Mucosa of rectum (tissue), 2 donors: ENCODE measurements at regions not wholly inside any gene's neighbourhood (a gene's known extent, or its start where the extent isn't known, plus 50 kb on each side); places are given as distances from the start of the nearest gene placed in this dataset.

Source experiments
- H3K27ac ChIP-seq, 2 donors: one replicate each; pipeline ENCODE4 v1.7.0; 2013; ENCODE audit warnings: inconsistent platforms in 2 of 2, low read depth in 2 of 2, low read length in 2 of 2
- H3K27me3 ChIP-seq, 2 donors: one replicate each; pipeline ENCODE4 v1.7.0; 2013; ENCODE audit warnings: low read length in 2 of 2; ENCODE audit not compliant: control insufficient read depth in 2 of 2, insufficient read depth in 2 of 2
- H3K36me3 ChIP-seq, 2 donors: one replicate each; pipeline ENCODE4 v1.7.0; 2013; ENCODE audit warnings: low read length in 2 of 2; ENCODE audit not compliant: control insufficient read depth in 2 of 2, insufficient read depth in 2 of 2
- H3K4me1 ChIP-seq, 2 donors: one replicate each; pipeline ENCODE4 v1.7.0; 2013; ENCODE audit warnings: low read length in 2 of 2, mild to moderate bottlenecking in 1 of 2; ENCODE audit not compliant: control insufficient read depth in 2 of 2, insufficient read depth in 2 of 2
- H3K4me3 ChIP-seq, 2 donors: one replicate each; pipeline ENCODE4 v1.7.0; 2013; ENCODE audit warnings: low read length in 2 of 2
- H3K9ac ChIP-seq, 2 donors: one replicate each; pipeline ENCODE4 v1.7.0; 2013; ENCODE audit warnings: low read length in 2 of 2, low read depth in 1 of 2, mild to moderate bottlenecking in 1 of 2
- H3K9me3 ChIP-seq, 2 donors: one replicate each; pipeline ENCODE4 v1.7.0; 2013; ENCODE audit warnings: low read length in 2 of 2; ENCODE audit not compliant: control insufficient read depth in 2 of 2
- donor health status: healthy.
- donor health status: Normal muscosa, but diverticular disease.

GRCh38 chr19:16022681-16023080 lies 53.6 kb upstream of the TPM4 start:
- Histone ChIP-seq H3K9ac (no peak overlapping the region), H3K27me3 (no peaks in the 10 kb centered on the region), H3K36me3 (no peaks in the 10 kb centered on the region), H3K4me3 (no peak overlapping the region), H3K9me3 (no peaks in the 10 kb centered on the region), H3K4me1 (no peaks in the 10 kb centered on the region), H3K27ac (no peak overlapping the region)

GRCh38 chr19:16023146-16023915 lies 53.0 kb upstream of the TPM4 start:
- no peak overlapping the region for H3K9ac ChIP-seq
- H3K4me1 ChIP-seq = no peaks in the 10 kb centered on the region
- H3K9me3 ChIP-seq = no peaks in the 10 kb centered on the region
- no peak overlapping the region for H3K27ac ChIP-seq
- H3K27me3 ChIP-seq = no peaks in the 10 kb centered on the region
- H3K4me3 ChIP-seq = no peak overlapping the region
- no peaks in the 10 kb centered on the region for H3K36me3 ChIP-seq

GRCh38 chr19:16024266-16025107 lies 51.8 kb upstream of the TPM4 start:
- Histone ChIP-seq H3K27me3 (no peaks in the 10 kb centered on the region), H3K9me3 (no peaks in the 10 kb centered on the region), H3K4me1 (no peaks in the 10 kb centered on the region), H3K4me3 (no peak overlapping the region), H3K27ac (no peak overlapping the region), H3K36me3 (no peaks in the 10 kb centered on the region), H3K9ac (no peak overlapping the region)

- Histone ChIP-seq H3K36me3 (no peaks in the 10 kb centered on the region), H3K9ac (no peak overlapping the region), H3K9me3 (no peaks in the 10 kb centered on the region)
These were observed 50.9 kb upstream of the TPM4 start for GRCh38 chr19:16025108-16026101.

GRCh38 chr19:16026131-16026530 lies 50.2 kb upstream of the TPM4 start:
- H3K9ac ChIP-seq = no peak overlapping the region

More at GRCh38 chr19:16025108-16026101, 50.9 kb upstream of the TPM4 start:
- H3K4me3 ChIP-seq = no peak overlapping the region
- H3K4me1 ChIP-seq = no peaks in the 10 kb centered on the region
- H3K27me3 ChIP-seq = no peaks in the 10 kb centered on the region
- H3K27ac ChIP-seq = no peak overlapping the region

More at GRCh38 chr19:16026131-16026530, 50.2 kb upstream of the TPM4 start:
- no peaks in the 10 kb centered on the region for H3K9me3 ChIP-seq
- no peak overlapping the region for H3K27ac ChIP-seq
- no peaks in the 10 kb centered on the region for H3K4me1 ChIP-seq
- H3K36me3 ChIP-seq = no peaks in the 10 kb centered on the region
- H3K4me3 ChIP-seq = no peak overlapping the region
- no peaks in the 10 kb centered on the region for H3K27me3 ChIP-seq
